H1 (cell line): ENCODE measurements at regions not wholly inside any gene's neighbourhood (a gene's known extent, or its start where the extent isn't known, plus 50 kb on each side); places are given as distances from the start of the nearest gene placed in this dataset.
A peak's percentile ranks its signal among the peaks of the same experiment; 100 is the strongest.

Experiments
- CTCF ChIA-PET: fragments of 300-600 bp; sonication (Branson Sonifier 250); formaldehyde crosslinking; loops from one replicate; lab custom pipeline; 2021; ENCODE audit not compliant: partially characterized antibody; lab: Charles Lee
- POLR2A ChIA-PET: fragments of 300-600 bp; sonication (Branson Sonifier 250); formaldehyde crosslinking; loops from one replicate; lab custom pipeline; 2021; ENCODE audit warnings: inconsistent platforms; ENCODE audit not compliant: partially characterized antibody; lab: Charles Lee
- DNase-seq, 2 experiments: peaks; one replicate each; pipeline versions ENCODE4 v3.0.0 to v3.0.0-alpha.2; 2010 to 2022; ENCODE audit warnings: low spot score in 2 of 2, low read depth in 1 of 2, mixed read lengths in 1 of 2
- FAIRE-seq: peaks from 2 replicates; lab custom pipeline; 2011; peaks lifted over from hg19 to GRCh38; lab: Jason Lieb, UNC
- H2AFZ ChIP-seq: 2 replicates; pipeline ENCODE4 v1.8.1; 2012; ENCODE audit warnings: low read length, inconsistent platforms
- H2AK5ac ChIP-seq: 2 replicates; pipeline ENCODE4 v1.6.1; 2013; ENCODE audit warnings: low read depth, low read length
- H2BK120ac ChIP-seq: replicated peaks from 2 replicates; pipeline ENCODE3; 2013; ENCODE audit warnings: low read depth, low read length, inconsistent platforms
- H2BK12ac ChIP-seq: 2 replicates; pipeline ENCODE4 v1.6.1; 2013; ENCODE audit warnings: low read depth, low read length
- H2BK15ac ChIP-seq: 2 replicates; pipeline ENCODE4 v1.6.1; 2013; ENCODE audit warnings: low read length
- H2BK20ac ChIP-seq: 2 replicates; pipeline ENCODE4 v1.6.1; 2013; ENCODE audit warnings: low read length
- H2BK5ac ChIP-seq: 2 replicates; pipeline ENCODE4 v1.6.1; 2013; ENCODE audit warnings: low read depth, low read length
- H3K14ac ChIP-seq: 2 replicates; pipeline ENCODE4 v1.6.1; 2013; ENCODE audit warnings: inconsistent platforms; ENCODE audit not compliant: insufficient read length
- H3K18ac ChIP-seq: 2 replicates; pipeline ENCODE4 v1.6.1; 2013; ENCODE audit warnings: low read length; ENCODE audit errors: extremely low read depth
- H3K23ac ChIP-seq: 2 replicates; pipeline ENCODE4 v1.6.1; 2013; ENCODE audit warnings: inconsistent platforms; ENCODE audit not compliant: insufficient read length
- H3K23me2 ChIP-seq: 2 replicates; pipeline ENCODE4 v1.6.1; 2013; ENCODE audit warnings: low read depth, low read length
- H3K27ac ChIP-seq: 2 replicates; pipeline ENCODE4 v1.6.1; 2011; ENCODE audit warnings: low read depth, low read length, inconsistent platforms
- H3K27me3 ChIP-seq, 4 experiments: replicated peaks in 1 of 4; 1 replicate in 1 of 4; 2 replicates in 3 of 4; pipeline versions ENCODE4 v1.6.1 to v1.8.1; 2011 to 2013; ENCODE audit warnings: low read length in 3 of 4, mild to moderate bottlenecking in 3 of 4, inconsistent platforms in 2 of 4, mixed read lengths in 2 of 4, moderate library complexity in 1 of 4; ENCODE audit not compliant: control insufficient read depth in 3 of 4, insufficient read depth in 3 of 4; ENCODE audit errors: extremely low read depth in 1 of 4
- H3K36me3 ChIP-seq, 4 experiments: 2 replicates each; pipeline versions ENCODE4 v1.6.1 to v1.8.1; 2011 to 2013; ENCODE audit warnings: mild to moderate bottlenecking in 4 of 4, low read length in 3 of 4, moderate library complexity in 2 of 4, control low read depth in 1 of 4, inconsistent platforms in 1 of 4; ENCODE audit not compliant: insufficient read depth in 4 of 4, control insufficient read depth in 2 of 4
- H3K4ac ChIP-seq: replicated peaks from 2 replicates; pipeline ENCODE3; 2013; ENCODE audit warnings: low read length, low read depth, mixed read lengths, inconsistent platforms; ENCODE audit not compliant: insufficient read length
- H3K4me1 ChIP-seq, 4 experiments: replicated peaks in 1 of 4; 1 replicate in 1 of 4; 2 replicates in 3 of 4; pipeline versions ENCODE4 v1.6.1 to v1.8.1; 2011 to 2013; ENCODE audit warnings: low read length in 3 of 4, inconsistent platforms in 2 of 4, mixed read lengths in 1 of 4; ENCODE audit not compliant: insufficient read depth in 4 of 4, control insufficient read depth in 3 of 4
- H3K4me2 ChIP-seq, 2 experiments: 2 replicates each; pipeline versions ENCODE4 v1.6.1 to v1.8.1; 2011 to 2013; ENCODE audit warnings: low read depth in 2 of 2, low read length in 2 of 2, control low read depth in 1 of 2, inconsistent platforms in 1 of 2, mild to moderate bottlenecking in 1 of 2; ENCODE audit not compliant: insufficient read depth in 1 of 2
- H3K4me3 ChIP-seq, 4 experiments: fragments of 200-600, 300-600 bp in 1 of 4; sonication (generic), shearing (Covaris generic), sonication (Bioruptor Twin) in 1 of 4; 2 replicates each; pipeline versions ENCODE4 v1.5.1 to v1.8.1; 2011 to 2016; ENCODE audit warnings: low read length in 4 of 4, low read depth in 3 of 4, control low read depth in 2 of 4, inconsistent platforms in 2 of 4, mild to moderate bottlenecking in 2 of 4, mixed read lengths in 1 of 4, moderate library complexity in 1 of 4; ENCODE audit not compliant: insufficient read depth in 2 of 4; ENCODE audit errors: extremely low read depth in 1 of 4
- H3K56ac ChIP-seq: replicated peaks from 2 replicates; pipeline ENCODE3; 2013; ENCODE audit warnings: low read depth, mild to moderate bottlenecking, mixed read lengths, low read length, inconsistent platforms; ENCODE audit not compliant: insufficient read length
- H3K79me1 ChIP-seq: 2 replicates; pipeline ENCODE4 v1.6.1; 2013; ENCODE audit warnings: low read depth, low read length, control low read depth
- H3K79me2 ChIP-seq, 2 experiments: 2 replicates each; pipeline versions ENCODE4 v1.6.1 to v1.8.1; 2012 to 2013; ENCODE audit warnings: low read length in 2 of 2, mild to moderate bottlenecking in 2 of 2, inconsistent platforms in 1 of 2; ENCODE audit not compliant: insufficient read depth in 2 of 2, control insufficient read depth in 1 of 2
- H3K9ac ChIP-seq, 4 experiments: replicated peaks in 1 of 4; 1 replicate in 1 of 4; 2 replicates in 3 of 4; pipeline versions ENCODE4 v1.6.1 to v1.8.1; 2011 to 2013; ENCODE audit warnings: low read depth in 3 of 4, low read length in 3 of 4, control low read depth in 2 of 4, mild to moderate bottlenecking in 2 of 4, moderate library complexity in 2 of 4, inconsistent platforms in 1 of 4; ENCODE audit errors: extremely low read depth in 1 of 4
- H3K9me3 ChIP-seq, 2 experiments: 2 replicates each; pipeline versions ENCODE4 v1.6.1 to v1.8.1; 2012 to 2013; ENCODE audit warnings: mild to moderate bottlenecking in 2 of 2, moderate library complexity in 2 of 2, control low read depth in 1 of 2, inconsistent platforms in 1 of 2, low read depth in 1 of 2, low read length in 1 of 2, mixed read lengths in 1 of 2; ENCODE audit not compliant: insufficient read depth in 2 of 2
- H4K20me1 ChIP-seq, 2 experiments: replicated peaks in 1 of 2; 2 replicates each; pipeline versions ENCODE3 to v1.8.1; 2011 to 2013; ENCODE audit warnings: inconsistent platforms in 2 of 2, low read length in 2 of 2, mild to moderate bottlenecking in 1 of 2; ENCODE audit not compliant: insufficient read depth in 2 of 2, control insufficient read depth in 1 of 2
- H4K5ac ChIP-seq: 2 replicates; pipeline ENCODE4 v1.6.1; 2013; ENCODE audit warnings: low read length, low read depth, mixed read lengths, inconsistent platforms; ENCODE audit not compliant: insufficient read length
- H4K8ac ChIP-seq: 2 replicates; pipeline ENCODE4 v1.8.0; 2013; ENCODE audit warnings: mild to moderate bottlenecking, moderate library complexity, low read length, inconsistent platforms; ENCODE audit not compliant: insufficient read depth; ENCODE audit errors: extremely low read depth
- H4K91ac ChIP-seq: replicated peaks from 2 replicates; pipeline ENCODE3; 2013; ENCODE audit warnings: low read length, mixed read lengths, inconsistent platforms; ENCODE audit not compliant: insufficient read length
- ATF3 ChIP-seq: IDR thresholded peaks from 2 replicates; pipeline ENCODE4 v1.6.1; 2011; ENCODE audit warnings: low read depth, mild to moderate bottlenecking, low read length; ENCODE audit not compliant: insufficient read depth
- BCL11A ChIP-seq, 2 experiments: IDR thresholded peaks; one replicate each; pipeline ENCODE4 v1.6.1; 2011; ENCODE audit warnings: low read depth in 2 of 2, low read length in 2 of 2, mild to moderate bottlenecking in 2 of 2
- CTBP2 ChIP-seq: IDR thresholded peaks from 2 replicates; pipeline ENCODE4 v1.7.0; 2011; ENCODE audit warnings: borderline replicate concordance, mild to moderate bottlenecking, moderate library complexity, mixed read lengths, low read length; ENCODE audit not compliant: insufficient read depth, insufficient read length
- HDAC6 ChIP-seq: IDR thresholded peaks from one replicate; pipeline ENCODE4 v1.7.1; 2012; ENCODE audit warnings: low read depth, mild to moderate bottlenecking, inconsistent platforms, low read length, moderate library complexity
- NRF1 ChIP-seq: IDR thresholded peaks from 2 replicates; pipeline ENCODE4 v1.6.1; 2011; ENCODE audit warnings: mild to moderate bottlenecking, low read depth, low read length, improper control_type of control experiment
- RXRA ChIP-seq: IDR thresholded peaks from 2 replicates; pipeline ENCODE4 v1.6.1; 2011; ENCODE audit warnings: low read depth, mild to moderate bottlenecking, low read length, moderate library complexity; ENCODE audit not compliant: insufficient read depth
- WGBS, 2 experiments: shearing (Covaris generic) in 1 of 2; methylation state at CpG; one replicate each; pipeline versions ENCODE4 v1.1.6 to v1.1.7; 2013 to 2015; ENCODE audit warnings: low lambda C conversion rate in 2 of 2, mixed read lengths in 2 of 2, inconsistent platforms in 1 of 2, low coverage in 1 of 2, missing lambda C conversion rate in 1 of 2; ENCODE audit not compliant: insufficient replicate concordance in 2 of 2, insufficient coverage in 1 of 2, insufficient read length in 1 of 2; ENCODE audit errors: extremely low coverage in 1 of 2, missing lambda C conversion rate in 1 of 2; 5-methylcytosine and 5-hydroxymethylcytosine counted together

GRCh38 chr16:49189286-49189685, 92.4 kb downstream of the CBLN1 start:
- H2BK5ac ChIP-seq = no peak overlapping the region
- no peaks in the 10 kb centered on the region for H3K36me3 ChIP-seq
- ChIA-PET POLR2A (no interaction called here), CTCF (no interaction called here)
- no peak overlapping the region for H2BK20ac ChIP-seq
- no peak overlapping the region for H3K4ac ChIP-seq
- H3K23ac ChIP-seq = no peak overlapping the region
- TF ChIP-seq RXRA (no peak), CTBP2 (no peak), ATF3 (no peak), BCL11A (IDR thresholded peaks at IDR 0.05; ENCODE audit: low read depth in 2 of 2, low read length in 2 of 2) (no peak), HDAC6 (no peak), NRF1 (no peak)
- H3K9me3 ChIP-seq = no peaks in the 10 kb centered on the region
- no peaks in the 10 kb centered on the region for H3K4me1 ChIP-seq
- no peaks in the 10 kb centered on the region for H3K27me3 ChIP-seq
- H3K14ac ChIP-seq = no peak overlapping the region
- no peaks in the 10 kb centered on the region for H4K20me1 ChIP-seq
- FAIRE-seq = no peak
- no peak overlapping the region for H3K56ac ChIP-seq
- DNase-seq = peak in 1 of 2 experiments; percentile 4
- no peak overlapping the region for H4K8ac ChIP-seq
- no peak overlapping the region for H3K4me3 ChIP-seq
- H3K79me2 ChIP-seq = no peaks in the 10 kb centered on the region
- no peak overlapping the region for H4K5ac ChIP-seq
- 100% methylated on average over 1 of the region's 1 CpG; no CpG with 5 or more reads in 1 of the 2 experiments for WGBS, 2 experiments
- no peaks in the 10 kb centered on the region for H3K79me1 ChIP-seq
- H3K27ac ChIP-seq = no peak overlapping the region
- no peak overlapping the region for H2AK5ac ChIP-seq
- H3K4me2 ChIP-seq = no peak overlapping the region
- no peak overlapping the region for H4K91ac ChIP-seq
- no peak overlapping the region for H2BK12ac ChIP-seq
- H3K9ac ChIP-seq = no peak overlapping the region
- H3K23me2 ChIP-seq = no peaks in the 10 kb centered on the region
- H2AFZ ChIP-seq = no peak overlapping the region
- H3K18ac ChIP-seq = no peak overlapping the region
- H2BK120ac ChIP-seq = no peak overlapping the region
- no peak overlapping the region for H2BK15ac ChIP-seq
